ENCODE measurements at regions not wholly inside any gene's neighbourhood (a gene's known extent, or its start where the extent isn't known, plus 50 kb on each side); places are given as distances from the start of the nearest gene placed in this dataset.

- Mint-ChIP-seq H3K9me3 (peaks cover 3% of the 10 kb centered on the region), H3K27ac (no peak overlapping the region), H3K36me3 (ENCODE audit: low read depth) (peaks cover 2% of the 10 kb centered on the region), H3K27me3 (ENCODE audit: low read depth) (no peaks in the 10 kb centered on the region), H3K4me3 (no peak overlapping the region), H3K4me1 (ENCODE audit: low read depth) (peaks cover 33% of the 10 kb centered on the region)
- no peak for DNase-seq (ENCODE audit: low spot score)
Observed at GRCh38 chr5:142428036-142428772, 103.4 kb upstream of the SPRY4 start.

GRCh38 chr5:142427529-142427928 is 102.7 kb upstream of the SPRY4 start:
- no peak for DNase-seq (ENCODE audit: low spot score)
- Mint-ChIP-seq H3K4me3 (no peak overlapping the region), H3K27me3 (ENCODE audit: low read depth) (peaks cover 3% of the 10 kb centered on the region), H3K27ac (no peak overlapping the region), H3K9me3 (peaks cover 3% of the 10 kb centered on the region), H3K4me1 (ENCODE audit: low read depth) (peaks cover 29% of the 10 kb centered on the region), H3K36me3 (ENCODE audit: low read depth) (peaks cover 2% of the 10 kb centered on the region)

DNA sequence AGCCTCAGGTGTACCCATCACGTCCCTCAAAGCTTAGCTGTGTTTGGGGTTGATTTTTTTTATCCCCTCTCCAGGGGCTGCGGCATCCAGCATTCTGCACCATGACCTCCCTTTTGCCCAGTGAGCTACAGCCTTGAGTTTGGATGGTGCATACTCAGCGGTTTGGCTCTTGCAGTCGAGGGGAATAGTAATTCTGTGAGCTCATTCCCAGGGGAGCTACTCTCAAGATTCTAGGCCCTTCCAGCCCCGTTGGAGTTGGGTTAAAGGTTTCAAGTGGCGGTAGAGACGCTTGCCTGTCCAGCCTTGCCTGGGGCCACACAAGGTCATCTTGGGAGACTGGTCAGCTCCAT is 102.2 kb upstream of the SPRY4 start:
- DNase-seq (ENCODE audit: low spot score): no peak
- Mint-ChIP-seq H3K27ac (no peak overlapping the region), H3K27me3 (ENCODE audit: low read depth) (peaks cover 3% of the 10 kb centered on the region), H3K4me3 (no peak overlapping the region), H3K4me1 (ENCODE audit: low read depth) (peaks cover 23% of the 10 kb centered on the region), H3K9me3 (peaks cover 3% of the 10 kb centered on the region), H3K36me3 (ENCODE audit: low read depth) (peaks cover 2% of the 10 kb centered on the region)

GRCh38 chr5:142426129-142427014 is 101.6 kb upstream of the SPRY4 start:
- Mint-ChIP-seq H3K27me3 (ENCODE audit: low read depth) (peaks cover 3% of the 10 kb centered on the region), H3K27ac (peak overlapping the region; percentile 24), H3K9me3 (no peaks in the 10 kb centered on the region), H3K4me3 (no peak overlapping the region), H3K4me1 (ENCODE audit: low read depth) (peaks cover 24% of the 10 kb centered on the region), H3K36me3 (ENCODE audit: low read depth) (no peaks in the 10 kb centered on the region)
- no peak for DNase-seq (ENCODE audit: low spot score)

GRCh38 chr5:142425286-142426065 is 100.7 kb upstream of the SPRY4 start:
- Mint-ChIP-seq H3K27me3 (ENCODE audit: low read depth) (peaks cover 3% of the 10 kb centered on the region), H3K4me3 (no peak overlapping the region), H3K27ac (no peak overlapping the region), H3K9me3 (no peaks in the 10 kb centered on the region), H3K36me3 (ENCODE audit: low read depth) (no peaks in the 10 kb centered on the region), H3K4me1 (ENCODE audit: low read depth) (peaks cover 33% of the 10 kb centered on the region)
- no peak for DNase-seq (ENCODE audit: low spot score)

DNA sequence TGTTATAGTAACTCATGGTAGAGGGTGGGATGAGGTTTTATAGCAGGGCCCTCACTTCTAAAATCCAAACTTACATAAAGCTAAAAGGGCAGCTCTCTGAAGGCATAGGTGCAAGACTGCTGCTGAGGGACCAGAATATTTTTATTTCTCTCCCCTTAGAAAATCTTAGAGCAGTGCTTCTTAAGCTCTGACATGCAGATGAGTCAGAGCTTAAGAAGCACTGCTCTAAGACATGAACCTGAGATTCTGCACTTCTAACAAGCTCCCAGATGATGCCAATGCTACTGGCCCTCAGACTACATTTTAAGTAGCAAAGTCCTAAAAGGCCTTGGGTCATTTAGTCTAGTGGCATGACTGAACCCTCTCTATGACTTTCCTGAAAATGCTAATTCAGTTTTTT is 97.6 kb upstream of the SPRY4 start:
- H3K36me3 Mint-ChIP-seq (ENCODE audit: low read depth): no peaks in the 10 kb centered on the region
- H3K9me3 Mint-ChIP-seq: no peaks in the 10 kb centered on the region
- H3K4me3 Mint-ChIP-seq: no peak overlapping the region
- no peak for DNase-seq (ENCODE audit: low spot score)
- H3K27ac Mint-ChIP-seq: no peak overlapping the region
- H3K4me1 Mint-ChIP-seq (ENCODE audit: low read depth): peaks cover 36% of the 10 kb centered on the region
- H3K27me3 Mint-ChIP-seq (ENCODE audit: low read depth): peaks cover 3% of the 10 kb centered on the region

GRCh38 chr5:142421621-142422397 is 97.0 kb upstream of the SPRY4 start:
- peak overlapping the region; percentile 57 for H3K4me3 Mint-ChIP-seq
- H3K4me1 Mint-ChIP-seq (ENCODE audit: low read depth): peaks cover 35% of the 10 kb centered on the region
- no peaks in the 10 kb centered on the region for H3K36me3 Mint-ChIP-seq (ENCODE audit: low read depth)
- no peak for DNase-seq (ENCODE audit: low spot score)
- no peak overlapping the region for H3K27ac Mint-ChIP-seq
- peaks cover 3% of the 10 kb centered on the region for H3K27me3 Mint-ChIP-seq (ENCODE audit: low read depth)
- no peaks in the 10 kb centered on the region for H3K9me3 Mint-ChIP-seq

DNA sequence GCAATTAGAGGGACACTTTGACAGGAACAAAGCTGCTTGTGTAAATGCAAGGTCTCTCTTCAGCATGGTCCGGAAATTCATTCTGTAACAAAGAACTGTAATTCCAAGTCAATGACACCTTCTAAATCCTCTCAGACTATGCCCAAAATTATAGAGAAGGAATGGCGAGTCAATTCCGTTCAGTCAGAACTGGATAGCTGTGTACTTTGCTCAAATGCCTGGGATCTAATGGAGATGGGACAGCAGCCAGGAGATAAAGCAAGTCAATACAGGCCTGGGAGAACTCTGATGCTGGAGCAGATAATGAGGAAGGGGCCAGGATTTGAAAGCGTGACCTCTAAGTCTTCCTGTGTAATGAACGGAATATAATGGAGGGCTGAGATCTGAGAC is 96.4 kb upstream of the SPRY4 start:
- Mint-ChIP-seq H3K27ac (no peak overlapping the region), H3K27me3 (ENCODE audit: low read depth) (peaks cover 3% of the 10 kb centered on the region), H3K4me3 (peak overlapping the region; percentile 57), H3K36me3 (ENCODE audit: low read depth) (no peaks in the 10 kb centered on the region), H3K4me1 (ENCODE audit: low read depth) (peaks cover 30% of the 10 kb centered on the region), H3K9me3 (no peaks in the 10 kb centered on the region)
- no peak for DNase-seq (ENCODE audit: low spot score)

DNA sequence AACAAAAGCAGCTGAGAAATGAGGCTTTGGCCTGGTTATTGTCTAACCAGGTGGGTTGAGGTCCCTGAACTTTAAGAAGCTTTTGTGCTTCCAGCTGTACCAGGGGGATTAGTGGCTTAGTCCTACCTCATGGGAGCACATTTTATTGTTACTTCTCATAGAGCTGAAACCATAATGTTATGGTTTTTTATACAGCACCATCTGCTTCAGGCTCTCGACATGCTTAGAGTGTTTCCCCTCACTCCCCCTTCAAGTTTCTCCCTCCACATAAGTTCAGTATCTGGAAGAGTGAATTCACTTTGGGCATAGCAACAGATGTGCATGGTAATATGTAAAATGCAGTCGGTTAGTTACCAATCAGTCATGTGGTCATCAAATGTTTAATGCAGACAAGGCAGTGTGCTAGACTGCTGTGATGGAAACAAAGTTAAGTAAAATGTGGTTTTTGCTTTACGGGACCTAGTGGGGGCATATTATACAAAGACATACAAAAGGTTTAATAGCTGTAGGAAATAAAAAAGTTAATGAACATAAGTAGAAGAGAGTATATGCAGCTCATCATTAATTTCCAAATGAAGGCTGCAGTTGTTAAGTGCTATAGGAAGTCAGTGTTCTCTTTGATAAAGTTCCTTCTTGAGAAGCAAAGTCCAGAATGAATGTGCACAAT is 95.9 kb upstream of the SPRY4 start:
- H3K4me3 Mint-ChIP-seq: peak overlapping the region; percentile 57
- H3K27me3 Mint-ChIP-seq (ENCODE audit: low read depth): peaks cover 3% of the 10 kb centered on the region
- no peaks in the 10 kb centered on the region for H3K9me3 Mint-ChIP-seq
- H3K4me1 Mint-ChIP-seq (ENCODE audit: low read depth): peaks cover 26% of the 10 kb centered on the region
- no peaks in the 10 kb centered on the region for H3K36me3 Mint-ChIP-seq (ENCODE audit: low read depth)
- no peak overlapping the region for H3K27ac Mint-ChIP-seq
- no peak for DNase-seq (ENCODE audit: low spot score)

GRCh38 chr5:142412581-142412980 is 87.8 kb upstream of the SPRY4 start:
- H3K4me3 Mint-ChIP-seq: no peak overlapping the region
- no peak for DNase-seq (ENCODE audit: low spot score)
- H3K4me1 Mint-ChIP-seq (ENCODE audit: low read depth): no peaks in the 10 kb centered on the region
- H3K27ac Mint-ChIP-seq: no peak overlapping the region
- H3K9me3 Mint-ChIP-seq: no peaks in the 10 kb centered on the region
- H3K27me3 Mint-ChIP-seq (ENCODE audit: low read depth): peaks cover 6% of the 10 kb centered on the region
- no peaks in the 10 kb centered on the region for H3K36me3 Mint-ChIP-seq (ENCODE audit: low read depth)

GRCh38 chr5:142411656-142412425 is 87.0 kb upstream of the SPRY4 start:
- DNase-seq (ENCODE audit: low spot score): no peak
- H3K4me1 Mint-ChIP-seq (ENCODE audit: low read depth): no peaks in the 10 kb centered on the region
- H3K36me3 Mint-ChIP-seq (ENCODE audit: low read depth): no peaks in the 10 kb centered on the region
- peaks cover 6% of the 10 kb centered on the region for H3K27me3 Mint-ChIP-seq (ENCODE audit: low read depth)
- H3K4me3 Mint-ChIP-seq: no peak overlapping the region
- no peak overlapping the region for H3K27ac Mint-ChIP-seq
- H3K9me3 Mint-ChIP-seq: no peaks in the 10 kb centered on the region

GRCh38 chr5:142411103-142411502 is 86.3 kb upstream of the SPRY4 start:
- Mint-ChIP-seq H3K4me3 (no peak overlapping the region), H3K27ac (no peak overlapping the region), H3K27me3 (ENCODE audit: low read depth) (peaks cover 6% of the 10 kb centered on the region), H3K4me1 (ENCODE audit: low read depth) (no peaks in the 10 kb centered on the region), H3K9me3 (no peaks in the 10 kb centered on the region), H3K36me3 (ENCODE audit: low read depth) (no peaks in the 10 kb centered on the region)
- no peak for DNase-seq (ENCODE audit: low spot score)

All from T-helper 2 cell treated with Interferon-gamma antibody and Interleukin-4, amounts not matched to agents 5 μg/mL and 100 μg/mL, for 36 hours (primary cell).